ENCODE measurements at regions not wholly inside any gene's neighbourhood (a gene's known extent, or its start where the extent isn't known, plus 50 kb on each side); places are given as distances from the start of the nearest gene placed in this dataset.

GRCh38 chr15:96474231-96474664, 143.7 kb downstream of the NR2F2 start (continued):
- TF ChIP-seq CHD2 (IDR thresholded peaks at IDR 0.05; ENCODE audit: low read depth, low read length) (no peak), HOXB6 (CRISPR knock-in tag; IDR thresholded peaks at IDR 0.05; ENCODE audit: borderline replicate concordance) (no peak), CHD4 (IDR thresholded peaks at IDR 0.05; ENCODE audit: insufficient read depth, insufficient replicate concordance, low read depth, low read length, poor library complexity, severe bottlenecking) (no peak)
- TF ChIP-seq, protein P1, sequence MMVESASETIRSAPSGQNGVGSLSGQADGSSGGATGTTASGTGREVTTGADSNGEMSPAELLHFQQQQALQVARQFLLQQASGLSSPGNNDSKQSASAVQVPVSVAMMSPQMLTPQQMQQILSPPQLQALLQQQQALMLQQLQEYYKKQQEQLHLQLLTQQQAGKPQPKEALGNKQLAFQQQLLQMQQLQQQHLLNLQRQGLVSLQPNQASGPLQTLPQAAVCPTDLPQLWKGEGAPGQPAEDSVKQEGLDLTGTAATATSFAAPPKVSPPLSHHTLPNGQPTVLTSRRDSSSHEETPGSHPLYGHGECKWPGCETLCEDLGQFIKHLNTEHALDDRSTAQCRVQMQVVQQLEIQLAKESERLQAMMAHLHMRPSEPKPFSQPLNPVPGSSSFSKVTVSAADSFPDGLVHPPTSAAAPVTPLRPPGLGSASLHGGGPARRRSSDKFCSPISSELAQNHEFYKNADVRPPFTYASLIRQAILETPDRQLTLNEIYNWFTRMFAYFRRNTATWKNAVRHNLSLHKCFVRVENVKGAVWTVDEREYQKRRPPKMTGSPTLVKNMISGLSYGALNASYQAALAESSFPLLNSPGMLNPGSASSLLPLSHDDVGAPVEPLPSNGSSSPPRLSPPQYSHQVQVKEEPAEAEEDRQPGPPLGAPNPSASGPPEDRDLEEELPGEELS (CRISPR knock-in tag; IDR thresholded peaks at IDR 0.05; ENCODE audit: borderline replicate concordance) = no peak
- TF ChIP-seq, protein P2, sequence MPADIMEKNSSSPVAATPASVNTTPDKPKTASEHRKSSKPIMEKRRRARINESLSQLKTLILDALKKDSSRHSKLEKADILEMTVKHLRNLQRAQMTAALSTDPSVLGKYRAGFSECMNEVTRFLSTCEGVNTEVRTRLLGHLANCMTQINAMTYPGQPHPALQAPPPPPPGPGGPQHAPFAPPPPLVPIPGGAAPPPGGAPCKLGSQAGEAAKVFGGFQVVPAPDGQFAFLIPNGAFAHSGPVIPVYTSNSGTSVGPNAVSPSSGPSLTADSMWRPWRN (IDR thresholded peaks at IDR 0.05; ENCODE audit: low read depth) = no peak

DNA sequence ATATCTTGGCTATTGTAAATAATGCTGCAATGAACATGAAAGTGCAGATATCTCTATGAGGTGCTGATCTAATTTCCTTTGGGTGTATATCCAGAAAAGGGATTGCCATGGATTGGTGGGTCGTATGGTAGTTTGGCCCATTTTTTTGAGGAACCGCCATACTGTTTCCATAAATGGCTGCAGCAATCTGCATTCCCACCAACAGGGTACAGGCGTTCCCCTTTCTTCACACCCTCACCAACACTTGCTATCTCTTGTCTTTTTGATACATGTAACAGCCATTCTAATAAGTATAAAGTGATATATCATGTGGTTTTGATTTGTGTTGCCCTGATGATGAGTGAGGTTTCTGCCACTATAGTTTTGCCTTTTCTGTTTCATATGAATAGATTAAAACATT, 146.7 kb downstream of the NR2F2 start:
- Histone ChIP-seq H3K4me2 (ENCODE audit: insufficient read depth, low read length) (no peak overlapping the region), H3K4me3 (no peak overlapping the region), H3K9me1 (ENCODE audit: control insufficient read depth, insufficient read depth, low read length) (no peaks in the 10 kb centered on the region), H3K36me3 (ENCODE audit: control insufficient read depth, insufficient read depth, low read length) (no peaks in the 10 kb centered on the region), H3K4me1 (replicated peaks in 1 of 2; ENCODE audit: control insufficient read depth in 2 of 2, insufficient read depth in 2 of 2, low read length in 2 of 2) (no peaks in the 10 kb centered on the region), H3K9ac (ENCODE audit: insufficient read depth in 1 of 2, low read depth in 2 of 2, low read length in 2 of 2) (no peak overlapping the region), H3K9me3 (replicated peaks; ENCODE audit: control insufficient read depth, insufficient read depth, low read depth, low read length) (no peaks in the 10 kb centered on the region), H3K27me3 (ENCODE audit: control insufficient read depth in 2 of 2, insufficient read depth in 2 of 2, low read length in 2 of 2) (peaks cover 6% of the 10 kb centered on the region in 2 experiments; a peak in 3 of 5 replicates), H3K79me2 (ENCODE audit: control insufficient read depth, insufficient read depth, low read length) (no peaks in the 10 kb centered on the region), H4K20me1 (replicated peaks; ENCODE audit: control insufficient read depth, insufficient read depth, low read length) (no peaks in the 10 kb centered on the region), H2AFZ (ENCODE audit: low read depth, low read length) (no peak overlapping the region), H3K27ac (ENCODE audit: extremely low read depth, low read depth, low read length) (no peak overlapping the region)
- peak; percentile 45; the same call in 1 of the 2 replicates for TF ChIP-seq TEAD4 (IDR thresholded peaks at IDR 0.05; ENCODE audit: low read length)
- no peak for TF ChIP-seq TEAD4 (CRISPR knock-in tag; IDR thresholded peaks at IDR 0.05; ENCODE audit: borderline replicate concordance)
- peak in 1 of 3 experiments; percentile 70 for TF ChIP-seq YY1 (IDR thresholded peaks at IDR 0.05; ENCODE audit: borderline replicate concordance in 1 of 3, control insufficient read depth in 1 of 3, extremely low read depth in 1 of 3, insufficient read depth in 3 of 3, insufficient read length in 1 of 3, insufficient replicate concordance in 2 of 3, low read depth in 1 of 3, low read length in 2 of 3)
- TF ChIP-seq, protein P3, sequence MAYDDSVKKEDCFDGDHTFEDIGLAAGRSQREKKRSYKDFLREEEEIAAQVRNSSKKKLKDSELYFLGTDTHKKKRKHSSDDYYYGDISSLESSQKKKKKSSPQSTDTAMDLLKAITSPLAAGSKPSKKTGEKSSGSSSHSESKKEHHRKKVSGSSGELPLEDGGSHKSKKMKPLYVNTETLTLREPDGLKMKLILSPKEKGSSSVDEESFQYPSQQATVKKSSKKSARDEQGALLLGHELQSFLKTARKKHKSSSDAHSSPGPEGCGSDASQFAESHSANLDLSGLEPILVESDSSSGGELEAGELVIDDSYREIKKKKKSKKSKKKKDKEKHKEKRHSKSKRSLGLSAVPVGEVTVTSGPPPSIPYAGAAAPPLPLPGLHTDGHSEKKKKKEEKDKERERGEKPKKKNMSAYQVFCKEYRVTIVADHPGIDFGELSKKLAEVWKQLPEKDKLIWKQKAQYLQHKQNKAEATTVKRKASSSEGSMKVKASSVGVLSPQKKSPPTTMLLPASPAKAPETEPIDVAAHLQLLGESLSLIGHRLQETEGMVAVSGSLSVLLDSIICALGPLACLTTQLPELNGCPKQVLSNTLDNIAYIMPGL (CRISPR knock-in tag; IDR thresholded peaks at IDR 0.05) = no peak
- 0 out of 2 replicates have a peak, but pooled peaks have one; percentile 13 for TF ChIP-seq SPI1 (IDR thresholded peaks at IDR 0.05; ENCODE audit: borderline replicate concordance, low read depth, low read length)
- peak; percentile 14 to 18 (median 17); a peak in 1 of 6 replicates for TF ChIP-seq CTCF (IDR thresholded peaks at IDR 0.05 in 2 of 3, conservative IDR thresholded peaks at IDR 0.05 in 1 of 3; ENCODE audit: insufficient read depth in 2 of 3, low read depth in 1 of 3, low read length in 3 of 3)
- no peak for TF ChIP-seq CCNT2 (IDR thresholded peaks at IDR 0.05; ENCODE audit: borderline replicate concordance, extremely low read depth, insufficient read length, low read depth, low read length)
- in situ Hi-C loops (cut with MboI) (no loop called here), intact Hi-C loops (cut with micrococcal nuclease) (no loop called here)
- 0% methylated on average over 3 of the region's 3 CpGs for WGBS (ENCODE audit: insufficient coverage, low coverage, missing lambda C conversion rate)
- no TSS peak for BruUV-seq (replicated peaks)
- peak; percentile 23 for FAIRE-seq
- DNase-seq (ENCODE audit: extremely low read depth in 1 of 4, low spot score in 3 of 4) = no peak
- ChIA-PET POLR2A (no interaction called here), CTCF (ENCODE audit: low intra/inter-chr PET ratio) (no interaction called here)
- peak; percentile 54; the same call in 2 of the 3 replicates for ATAC-seq

Measured in K562 (cell line).